HCT116 (cell line): ENCODE measurements at regions not wholly inside any gene's neighbourhood (a gene's known extent, or its start where the extent isn't known, plus 50 kb on each side); places are given as distances from the start of the nearest gene placed in this dataset.

Experiments used
- CTCF ChIP-seq, 3 experiments: fragments of 200-600 bp in 1 of 3; sonication (generic) in 1 of 3; IDR thresholded peaks in 2 of 3; conservative IDR thresholded peaks in 1 of 3; 2 replicates each; pipeline ENCODE4 v1.5.1; 2012 to 2017; ENCODE audit warnings: low read depth in 2 of 3, low read length in 2 of 3, antibody characterized with exemption in 1 of 3, borderline replicate concordance in 1 of 3, control low read depth in 1 of 3, mild to moderate bottlenecking in 1 of 3, mixed read lengths in 1 of 3, mixed run types in 1 of 3, moderate library complexity in 1 of 3; ENCODE audit not compliant: insufficient read depth in 1 of 3
- ELF1 ChIP-seq: IDR thresholded peaks from 2 replicates; pipeline ENCODE4 v1.6.1; 2012; ENCODE audit warnings: low read depth, borderline replicate concordance
- EZH2phosphoT487 ChIP-seq: fragments of 200-600 bp; IDR thresholded peaks from 2 replicates; pipeline ENCODE4 v1.6.1; 2018; ENCODE audit warnings: antibody characterized with exemption, borderline replicate concordance
- JUND ChIP-seq: IDR thresholded peaks from 2 replicates; pipeline ENCODE4 v1.6.1; 2012
- POLR2A ChIP-seq: IDR thresholded peaks from 2 replicates; pipeline ENCODE4 v1.7.0; 2011; ENCODE audit warnings: borderline replicate concordance; ENCODE audit not compliant: insufficient read depth, insufficient read length; ENCODE audit errors: extremely low read depth
- POLR2AphosphoS5 ChIP-seq: IDR thresholded peaks from 2 replicates; pipeline ENCODE4 v1.6.1; 2011; ENCODE audit warnings: mild to moderate bottlenecking, low read depth, low read length, moderate library complexity
- YY1 ChIP-seq: IDR thresholded peaks from 2 replicates; pipeline ENCODE4 v1.6.1; 2011; ENCODE audit warnings: low read length, low read depth, moderate library complexity, mild to moderate bottlenecking; ENCODE audit not compliant: insufficient replicate concordance; ENCODE audit errors: extremely low read depth
- TF ChIP-seq, protein P1 (sequence below): IDR thresholded peaks from 2 replicates; pipeline ENCODE4 v1.6.1; 2012; ENCODE audit warnings: low read depth

- TF ChIP-seq CTCF (IDR thresholded peaks at IDR 0.05 in 2 of 3, conservative IDR thresholded peaks at IDR 0.05 in 1 of 3; ENCODE audit: borderline replicate concordance in 1 of 3, insufficient read depth in 1 of 3, low read depth in 2 of 3, low read length in 2 of 3) = no peak
- no peak for TF ChIP-seq YY1
- TF ChIP-seq POLR2A = no peak
- TF ChIP-seq ELF1 = no peak
- TF ChIP-seq, protein P1, sequence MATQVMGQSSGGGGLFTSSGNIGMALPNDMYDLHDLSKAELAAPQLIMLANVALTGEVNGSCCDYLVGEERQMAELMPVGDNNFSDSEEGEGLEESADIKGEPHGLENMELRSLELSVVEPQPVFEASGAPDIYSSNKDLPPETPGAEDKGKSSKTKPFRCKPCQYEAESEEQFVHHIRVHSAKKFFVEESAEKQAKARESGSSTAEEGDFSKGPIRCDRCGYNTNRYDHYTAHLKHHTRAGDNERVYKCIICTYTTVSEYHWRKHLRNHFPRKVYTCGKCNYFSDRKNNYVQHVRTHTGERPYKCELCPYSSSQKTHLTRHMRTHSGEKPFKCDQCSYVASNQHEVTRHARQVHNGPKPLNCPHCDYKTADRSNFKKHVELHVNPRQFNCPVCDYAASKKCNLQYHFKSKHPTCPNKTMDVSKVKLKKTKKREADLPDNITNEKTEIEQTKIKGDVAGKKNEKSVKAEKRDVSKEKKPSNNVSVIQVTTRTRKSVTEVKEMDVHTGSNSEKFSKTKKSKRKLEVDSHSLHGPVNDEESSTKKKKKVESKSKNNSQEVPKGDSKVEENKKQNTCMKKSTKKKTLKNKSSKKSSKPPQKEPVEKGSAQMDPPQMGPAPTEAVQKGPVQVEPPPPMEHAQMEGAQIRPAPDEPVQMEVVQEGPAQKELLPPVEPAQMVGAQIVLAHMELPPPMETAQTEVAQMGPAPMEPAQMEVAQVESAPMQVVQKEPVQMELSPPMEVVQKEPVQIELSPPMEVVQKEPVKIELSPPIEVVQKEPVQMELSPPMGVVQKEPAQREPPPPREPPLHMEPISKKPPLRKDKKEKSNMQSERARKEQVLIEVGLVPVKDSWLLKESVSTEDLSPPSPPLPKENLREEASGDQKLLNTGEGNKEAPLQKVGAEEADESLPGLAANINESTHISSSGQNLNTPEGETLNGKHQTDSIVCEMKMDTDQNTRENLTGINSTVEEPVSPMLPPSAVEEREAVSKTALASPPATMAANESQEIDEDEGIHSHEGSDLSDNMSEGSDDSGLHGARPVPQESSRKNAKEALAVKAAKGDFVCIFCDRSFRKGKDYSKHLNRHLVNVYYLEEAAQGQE = no peak
- no peak for TF ChIP-seq EZH2phosphoT487
- no peak for TF ChIP-seq JUND
- no peak for TF ChIP-seq POLR2AphosphoS5
Measured at GRCh38 chr14:85413836-85414526, 116.0 kb upstream of the FLRT2 start.
